Kidney capillary endothelial cell (primary cell): ENCODE measurements at regions not wholly inside any gene's neighbourhood (a gene's known extent, or its start where the extent isn't known, plus 50 kb on each side); places are given as distances from the start of the nearest gene placed in this dataset.

Experiments
- DNase-seq: peaks from one replicate; pipeline ENCODE4 v3.0.0-alpha.2; 2018; ENCODE audit warnings: low spot score

GRCh38 chr4:35700663-35701062 lies 543.7 kb downstream of the ARAP2 start:
- no peak for DNase-seq

GRCh38 chr4:35709080-35709479 lies 535.2 kb downstream of the ARAP2 start:
- no peak for DNase-seq

- no peak for DNase-seq
Observed at GRCh38 chr4:35710343-35710742, 534.0 kb downstream of the ARAP2 start.

- DNase-seq = no peak
Observed at GRCh38 chr4:35711127-35711526, 533.2 kb downstream of the ARAP2 start.

GRCh38 chr4:35723973-35724372 lies 520.3 kb downstream of the ARAP2 start:
- DNase-seq = no peak

- DNase-seq = no peak
Observed at GRCh38 chr4:35725131-35725530, 519.2 kb downstream of the ARAP2 start.

- DNase-seq = no peak
Observed at GRCh38 chr4:35730414-35730813, 513.9 kb downstream of the ARAP2 start.

- DNase-seq = no peak
Observed at GRCh38 chr4:35734381-35735098, 509.8 kb downstream of the ARAP2 start.

- no peak for DNase-seq
Observed at GRCh38 chr4:35739308-35739707, 505.0 kb downstream of the ARAP2 start.

- no peak for DNase-seq
Observed at GRCh38 chr4:35754047-35754446, 490.3 kb downstream of the ARAP2 start.

- DNase-seq = no peak
Observed at GRCh38 chr4:35757836-35758235, 486.5 kb downstream of the ARAP2 start.

GRCh38 chr4:35760807-35761206 lies 483.5 kb downstream of the ARAP2 start:
- no peak for DNase-seq

GRCh38 chr4:35771571-35771970 lies 472.7 kb downstream of the ARAP2 start:
- DNase-seq = no peak

GRCh38 chr4:35772291-35772690 lies 472.0 kb downstream of the ARAP2 start:
- DNase-seq = peak; percentile 40

- no peak for DNase-seq
Observed at GRCh38 chr4:35789899-35790574, 454.3 kb downstream of the ARAP2 start.

- DNase-seq = no peak
Observed at GRCh38 chr4:35793045-35793722, 451.1 kb downstream of the ARAP2 start.

- no peak for DNase-seq
Observed at GRCh38 chr4:35793766-35794165, 450.5 kb downstream of the ARAP2 start.

GRCh38 chr4:35800669-35801068 lies 443.6 kb downstream of the ARAP2 start:
- no peak for DNase-seq

GRCh38 chr4:35802644-35803043 lies 441.7 kb downstream of the ARAP2 start:
- no peak for DNase-seq

GRCh38 chr4:35818520-35818919 lies 425.8 kb downstream of the ARAP2 start:
- DNase-seq = peak; percentile 19

- no peak for DNase-seq
Observed at GRCh38 chr4:35820003-35820402, 424.3 kb downstream of the ARAP2 start.

- DNase-seq = no peak
Observed at GRCh38 chr4:35824231-35824630, 420.1 kb downstream of the ARAP2 start.

GRCh38 chr4:35835893-35836292 lies 408.4 kb downstream of the ARAP2 start:
- no peak for DNase-seq
